Body of pancreas (tissue), 4 donors: ENCODE measurements at regions not wholly inside any gene's neighbourhood (a gene's known extent, or its start where the extent isn't known, plus 50 kb on each side); places are given as distances from the start of the nearest gene placed in this dataset.

Source experiments
- ATAC-seq: fragments of 150-250 bp; one replicate; pipeline ENCODE4 v1.9.1; 2016
- DNase-seq, 4 donors: peaks; one replicate each; pipeline ENCODE4 v3.0.0-alpha.2; 2019
- H3K27ac ChIP-seq, 4 donors: fragments of 200-600 bp; sonication (generic); 1 replicate in 3 of 4; 2 replicates in 1 of 4; pipeline versions ENCODE4 v1.5.1 to v1.6.1; 2016 to 2019; ENCODE audit warnings: mild to moderate bottlenecking in 1 of 4, mixed read lengths in 1 of 4, moderate library complexity in 1 of 4
- H3K27me3 ChIP-seq, 2 donors: fragments of 200-600 bp; sonication (generic); one replicate each; pipeline ENCODE4 v1.6.0; 2016; ENCODE audit warnings: mild to moderate bottlenecking in 1 of 2
- H3K36me3 ChIP-seq, 2 donors: fragments of 200-600 bp; sonication (generic); replicated peaks in 1 of 2; 2 replicates each; pipeline ENCODE4 v1.5.1; 2016; ENCODE audit warnings: low read depth in 2 of 2; ENCODE audit not compliant: insufficient read depth in 1 of 2
- H3K4me1 ChIP-seq: fragments of 200-600 bp; sonication (generic); one replicate; pipeline ENCODE4 v1.6.0; 2016
- H3K4me3 ChIP-seq, 2 donors: fragments of 200-600 bp; sonication (generic); 1 replicate in 1 of 2; 2 replicates in 1 of 2; pipeline ENCODE4 v1.5.1; 2016 to 2019
- H3K9me3 ChIP-seq, 3 donors: fragments of 200-600 bp; sonication (generic); 1 replicate in 2 of 3; 2 replicates in 1 of 3; pipeline ENCODE4 v1.5.1; 2016
- POLR2A ChIP-seq, 3 donors: fragments of 450-650 bp; IDR thresholded peaks; one replicate each; pipeline ENCODE4 v1.6.1; 2016; ENCODE audit warnings: antibody characterized with exemption in 3 of 3, mild to moderate bottlenecking in 2 of 3
- WGBS, 2 donors: methylation state at CpG; one replicate each; pipeline ENCODE4 v1.1.5; 2017; 5-methylcytosine and 5-hydroxymethylcytosine counted together
- intact Hi-C: fragments of 100-400 bp; cut with DNase I; formaldehyde crosslinking; loops from one replicate; pipeline ENCODE4 v1.15.1; 2023
- TF ChIP-seq, protein P1 (sequence below), 7 experiments: fragments of 450-650 bp in 4 of 7; fragments of 200-600 bp in 3 of 7; sonication (generic) in 3 of 7; IDR thresholded peaks; one replicate each; pipeline ENCODE4 v1.5.1; 2016 to 2019; ENCODE audit warnings: antibody characterized with exemption in 7 of 7

DNA sequence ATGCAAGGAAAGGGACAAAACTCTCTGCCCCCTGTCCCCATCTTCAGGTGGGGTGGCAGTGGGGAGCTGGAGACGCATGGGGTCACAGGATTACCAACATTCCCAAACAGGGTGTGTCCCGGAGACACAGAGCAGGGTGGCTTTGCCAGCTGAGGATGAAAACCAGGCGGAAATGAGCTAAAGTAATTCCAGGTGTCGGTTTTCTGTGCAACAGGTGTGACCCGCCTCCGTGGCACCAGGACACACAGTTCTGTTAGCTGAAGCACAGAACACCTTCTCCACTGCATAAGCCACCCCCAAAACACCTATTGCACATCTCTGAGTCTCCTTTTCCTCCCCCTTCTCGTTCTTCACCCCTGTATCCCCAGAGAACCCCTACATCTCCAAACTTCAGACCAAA, 122.7 kb upstream of the GLI2 start:
- H3K4me3 ChIP-seq: no peak overlapping the region
- no peaks in the 10 kb centered on the region for H3K27me3 ChIP-seq
- WGBS, 2 donors: 64 to 73% methylated on average over 7 of the region's 7 CpGs
- no peaks in the 10 kb centered on the region for H3K4me1 ChIP-seq
- intact Hi-C loops: no loop called here
- DNase-seq: no peak
- no peak for ATAC-seq
- H3K27ac ChIP-seq: no peak overlapping the region
- no peak for TF ChIP-seq POLR2A (IDR thresholded peaks at IDR 0.05)
- TF ChIP-seq, protein P1, sequence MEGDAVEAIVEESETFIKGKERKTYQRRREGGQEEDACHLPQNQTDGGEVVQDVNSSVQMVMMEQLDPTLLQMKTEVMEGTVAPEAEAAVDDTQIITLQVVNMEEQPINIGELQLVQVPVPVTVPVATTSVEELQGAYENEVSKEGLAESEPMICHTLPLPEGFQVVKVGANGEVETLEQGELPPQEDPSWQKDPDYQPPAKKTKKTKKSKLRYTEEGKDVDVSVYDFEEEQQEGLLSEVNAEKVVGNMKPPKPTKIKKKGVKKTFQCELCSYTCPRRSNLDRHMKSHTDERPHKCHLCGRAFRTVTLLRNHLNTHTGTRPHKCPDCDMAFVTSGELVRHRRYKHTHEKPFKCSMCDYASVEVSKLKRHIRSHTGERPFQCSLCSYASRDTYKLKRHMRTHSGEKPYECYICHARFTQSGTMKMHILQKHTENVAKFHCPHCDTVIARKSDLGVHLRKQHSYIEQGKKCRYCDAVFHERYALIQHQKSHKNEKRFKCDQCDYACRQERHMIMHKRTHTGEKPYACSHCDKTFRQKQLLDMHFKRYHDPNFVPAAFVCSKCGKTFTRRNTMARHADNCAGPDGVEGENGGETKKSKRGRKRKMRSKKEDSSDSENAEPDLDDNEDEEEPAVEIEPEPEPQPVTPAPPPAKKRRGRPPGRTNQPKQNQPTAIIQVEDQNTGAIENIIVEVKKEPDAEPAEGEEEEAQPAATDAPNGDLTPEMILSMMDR (IDR thresholded peaks at IDR 0.05): no peak
- no peaks in the 10 kb centered on the region for H3K9me3 ChIP-seq
- no peaks in the 10 kb centered on the region for H3K36me3 ChIP-seq

DNA sequence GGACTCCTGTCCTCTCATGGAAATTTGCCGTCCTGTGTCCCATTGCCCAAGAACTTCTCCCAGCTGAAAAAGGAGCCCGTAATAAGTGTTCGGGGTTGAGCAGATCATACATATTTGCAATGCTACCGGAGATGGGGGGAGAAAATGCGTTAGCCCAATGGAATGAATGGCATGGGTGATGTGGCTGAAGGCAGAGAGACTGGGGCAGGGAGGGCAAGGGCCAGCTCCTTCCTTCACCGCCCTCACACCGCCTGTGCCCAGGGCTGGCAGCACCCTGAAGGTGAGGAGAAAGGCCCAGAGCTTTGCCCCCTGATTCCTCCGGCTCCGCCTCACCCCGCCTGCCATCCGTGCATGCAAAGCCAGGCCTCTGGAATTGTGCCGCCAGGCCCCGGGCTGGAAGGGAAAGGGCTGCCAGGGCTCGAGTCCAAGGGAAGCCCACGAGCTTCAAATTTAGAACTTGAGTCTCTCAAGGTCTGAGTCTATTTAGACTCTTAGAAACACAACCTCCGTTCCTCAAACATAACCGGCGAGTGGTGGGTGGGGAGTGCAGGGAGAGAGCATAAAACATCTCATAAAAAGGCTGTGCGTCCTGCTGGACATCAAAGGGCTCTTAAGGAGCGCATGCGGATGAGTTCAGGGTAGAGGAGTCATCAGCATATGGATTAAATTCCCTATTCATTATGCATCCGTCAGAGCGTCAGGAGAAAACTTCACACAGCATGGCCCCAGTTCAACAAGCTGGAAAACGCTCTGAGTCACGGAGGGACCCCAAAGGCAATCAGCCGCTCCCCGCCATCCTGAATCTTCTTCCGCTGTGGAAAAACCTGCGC, 121.7 kb upstream of the GLI2 start:
- Histone ChIP-seq H3K27ac (no peak overlapping the region), H3K36me3 (no peaks in the 10 kb centered on the region), H3K27me3 (no peaks in the 10 kb centered on the region), H3K4me1 (no peaks in the 10 kb centered on the region), H3K4me3 (no peak overlapping the region), H3K9me3 (no peaks in the 10 kb centered on the region)
- TF ChIP-seq, protein P1 (IDR thresholded peaks at IDR 0.05): no peak
- no peak for TF ChIP-seq POLR2A (IDR thresholded peaks at IDR 0.05)
- intact Hi-C loops: no loop called here
- WGBS, 2 donors: 73 to 82% methylated on average over 25 to 28 of the region's 29 CpGs
- DNase-seq (no peak), ATAC-seq (no peak)

DNA sequence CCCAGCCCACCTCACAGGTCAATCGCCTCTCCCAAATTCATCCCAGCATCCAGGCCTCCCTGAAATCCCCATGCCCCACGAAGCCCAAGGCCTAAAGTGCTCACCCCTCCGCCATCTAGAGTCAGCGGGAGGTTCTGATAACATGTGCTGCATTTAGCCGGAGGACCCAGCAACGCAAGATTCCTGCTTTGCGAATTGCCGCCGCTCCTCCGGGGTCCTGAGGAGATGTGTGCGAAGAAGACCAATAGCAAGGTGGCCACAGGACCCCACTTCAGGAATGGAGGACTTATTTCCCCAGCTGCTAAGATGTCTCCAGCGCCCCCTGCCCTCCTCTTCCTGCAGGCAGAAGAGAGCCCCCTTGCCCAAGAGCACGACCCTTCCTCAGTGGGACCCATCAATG, 120.8 kb upstream of the GLI2 start:
- intact Hi-C loops: no loop called here
- no peaks in the 10 kb centered on the region for H3K27me3 ChIP-seq
- no peaks in the 10 kb centered on the region for H3K36me3 ChIP-seq
- DNase-seq (no peak), ATAC-seq (no peak)
- H3K27ac ChIP-seq: no peak overlapping the region
- no peaks in the 10 kb centered on the region for H3K4me1 ChIP-seq
- 81 to 87% methylated on average over 13 of the region's 13 CpGs for WGBS, 2 donors
- H3K9me3 ChIP-seq: no peaks in the 10 kb centered on the region
- H3K4me3 ChIP-seq: no peak overlapping the region
- TF ChIP-seq, protein P1 (IDR thresholded peaks at IDR 0.05): no peak
- TF ChIP-seq POLR2A (IDR thresholded peaks at IDR 0.05): no peak

DNA sequence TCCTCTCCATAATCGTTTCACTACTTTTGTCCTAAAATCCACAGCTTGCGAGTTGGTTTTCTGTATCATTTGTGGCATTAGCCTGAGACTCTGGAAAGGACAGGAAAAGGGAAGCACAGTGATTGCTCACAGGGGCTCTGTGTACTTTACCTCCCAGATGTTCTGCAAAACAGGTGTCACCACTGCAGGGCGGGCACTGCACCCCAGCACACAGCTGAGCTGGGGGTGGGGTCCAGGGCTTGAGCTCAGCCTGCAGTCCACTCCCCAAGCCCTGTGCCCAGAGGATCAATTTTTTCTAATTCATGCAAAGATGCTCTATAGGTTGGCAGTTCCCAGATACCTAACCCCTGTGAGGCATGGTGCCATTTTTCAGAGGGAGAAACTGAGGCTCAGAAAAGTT, 119.4 kb upstream of the GLI2 start:
- ATAC-seq: no peak
- WGBS, 2 donors: 71 to 75% methylated on average over 3 of the region's 3 CpGs
- no peaks in the 10 kb centered on the region for H3K9me3 ChIP-seq

More for the DNA sequence above, 119.4 kb upstream of the GLI2 start:
- Histone ChIP-seq H3K27me3 (no peaks in the 10 kb centered on the region), H3K4me1 (no peaks in the 10 kb centered on the region), H3K4me3 (no peak overlapping the region), H3K27ac (no peak overlapping the region), H3K36me3 (no peaks in the 10 kb centered on the region)
- no peak for DNase-seq
- intact Hi-C loops: no loop called here
- no peak for TF ChIP-seq POLR2A (IDR thresholded peaks at IDR 0.05)
- TF ChIP-seq, protein P1 (IDR thresholded peaks at IDR 0.05): no peak
